Calu3 (cell line): ENCODE measurements at regions not wholly inside any gene's neighbourhood (a gene's known extent, or its start where the extent isn't known, plus 50 kb on each side); places are given as distances from the start of the nearest gene placed in this dataset.

Source experiments
- BruUV-seq: library from RNA; stranded (reverse); fragments of 400-500 nt; replicated peaks from 2 replicates; lab custom pipeline; 2021; lab: Mats Ljungman, UMichigan
- CTCF ChIA-PET: fragments of 300-600 bp; sonication (Branson Sonifier 250); formaldehyde crosslinking; loops from one replicate; lab custom pipeline; 2022; ENCODE audit warnings: antibody characterized with exemption; lab: Charles Lee
- DNase-seq: peaks from one replicate; pipeline ENCODE4 v3.0.0; 2022
- H3K27ac Mint-ChIP-seq: one replicate; pipeline ENCODE4 v1.8.0; 2022; ENCODE audit warnings: mixed read lengths; ENCODE audit not compliant: unreplicated experiment
- H3K27me3 Mint-ChIP-seq: one replicate; pipeline ENCODE4 v1.8.0; 2022; ENCODE audit warnings: mixed read lengths; ENCODE audit not compliant: unreplicated experiment
- H3K36me3 Mint-ChIP-seq: one replicate; pipeline ENCODE4 v1.8.0; 2022; ENCODE audit warnings: mild to moderate bottlenecking, moderate library complexity, mixed read lengths; ENCODE audit not compliant: insufficient read depth, unreplicated experiment
- H3K4me1 Mint-ChIP-seq: one replicate; pipeline ENCODE4 v1.8.0; 2022; ENCODE audit warnings: mild to moderate bottlenecking, low read depth, mixed read lengths; ENCODE audit not compliant: unreplicated experiment
- H3K4me3 Mint-ChIP-seq: one replicate; pipeline ENCODE4 v1.8.0; 2022; ENCODE audit warnings: mild to moderate bottlenecking, low read depth, moderate library complexity, mixed read lengths; ENCODE audit not compliant: unreplicated experiment
- H3K9me3 Mint-ChIP-seq: one replicate; pipeline ENCODE4 v1.8.0; 2022; ENCODE audit warnings: low read depth, mixed read lengths; ENCODE audit not compliant: unreplicated experiment
- intact Hi-C: fragments of 100-400 bp; cut with micrococcal nuclease; formaldehyde crosslinking; loops from one replicate; pipeline ENCODE4 v1.10.0; 2022; ENCODE audit not compliant: unreplicated experiment
- TF ChIP-seq, protein P1 (sequence below): fragments of 200-600 bp; IDR thresholded peaks from one replicate; pipeline ENCODE4 v1.8.0; 2022; ENCODE audit warnings: antibody characterized with exemption; ENCODE audit not compliant: unreplicated experiment

DNA sequence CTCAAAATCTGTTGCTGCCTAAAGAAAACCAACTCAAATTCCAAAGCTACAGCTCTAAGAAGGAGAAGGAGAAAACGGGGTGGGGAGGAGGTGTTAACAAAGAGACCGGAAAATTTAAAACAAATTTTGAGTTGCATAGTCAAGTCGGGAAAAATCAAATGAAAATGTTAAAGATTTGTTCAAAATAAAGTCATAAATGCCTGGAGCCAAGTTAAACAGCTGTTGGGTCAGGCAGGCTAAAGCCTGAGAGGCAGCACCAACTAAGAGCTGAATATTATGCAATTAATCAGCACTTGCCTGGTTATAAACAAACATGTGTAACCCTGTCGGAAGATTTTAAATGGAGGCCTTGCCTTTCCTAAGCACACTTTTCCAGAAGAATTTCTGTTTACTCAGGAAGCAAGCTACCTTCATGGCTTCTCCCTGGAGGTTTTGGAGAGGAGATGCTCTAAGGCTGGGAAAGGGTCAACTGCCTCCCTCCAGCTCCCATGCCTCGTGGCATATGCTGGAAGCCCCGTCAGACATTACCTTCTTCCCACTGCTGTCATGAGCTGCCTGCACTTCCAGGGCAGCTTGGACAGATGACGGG, 270.5 kb downstream of the DMRT2 start:
- no TSS peak for BruUV-seq
- peaks cover 7% of the 10 kb centered on the region for H3K9me3 Mint-ChIP-seq
- H3K4me3 Mint-ChIP-seq: no peak overlapping the region
- intact Hi-C loops: no loop called here
- no peak overlapping the region for H3K27ac Mint-ChIP-seq
- CTCF ChIA-PET: no interaction called here
- H3K4me1 Mint-ChIP-seq: no peaks in the 10 kb centered on the region
- no peaks in the 10 kb centered on the region for H3K36me3 Mint-ChIP-seq
- TF ChIP-seq, protein P1, sequence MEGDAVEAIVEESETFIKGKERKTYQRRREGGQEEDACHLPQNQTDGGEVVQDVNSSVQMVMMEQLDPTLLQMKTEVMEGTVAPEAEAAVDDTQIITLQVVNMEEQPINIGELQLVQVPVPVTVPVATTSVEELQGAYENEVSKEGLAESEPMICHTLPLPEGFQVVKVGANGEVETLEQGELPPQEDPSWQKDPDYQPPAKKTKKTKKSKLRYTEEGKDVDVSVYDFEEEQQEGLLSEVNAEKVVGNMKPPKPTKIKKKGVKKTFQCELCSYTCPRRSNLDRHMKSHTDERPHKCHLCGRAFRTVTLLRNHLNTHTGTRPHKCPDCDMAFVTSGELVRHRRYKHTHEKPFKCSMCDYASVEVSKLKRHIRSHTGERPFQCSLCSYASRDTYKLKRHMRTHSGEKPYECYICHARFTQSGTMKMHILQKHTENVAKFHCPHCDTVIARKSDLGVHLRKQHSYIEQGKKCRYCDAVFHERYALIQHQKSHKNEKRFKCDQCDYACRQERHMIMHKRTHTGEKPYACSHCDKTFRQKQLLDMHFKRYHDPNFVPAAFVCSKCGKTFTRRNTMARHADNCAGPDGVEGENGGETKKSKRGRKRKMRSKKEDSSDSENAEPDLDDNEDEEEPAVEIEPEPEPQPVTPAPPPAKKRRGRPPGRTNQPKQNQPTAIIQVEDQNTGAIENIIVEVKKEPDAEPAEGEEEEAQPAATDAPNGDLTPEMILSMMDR: no peak
- peaks cover 9% of the 10 kb centered on the region for H3K27me3 Mint-ChIP-seq
- DNase-seq: no peak

DNA sequence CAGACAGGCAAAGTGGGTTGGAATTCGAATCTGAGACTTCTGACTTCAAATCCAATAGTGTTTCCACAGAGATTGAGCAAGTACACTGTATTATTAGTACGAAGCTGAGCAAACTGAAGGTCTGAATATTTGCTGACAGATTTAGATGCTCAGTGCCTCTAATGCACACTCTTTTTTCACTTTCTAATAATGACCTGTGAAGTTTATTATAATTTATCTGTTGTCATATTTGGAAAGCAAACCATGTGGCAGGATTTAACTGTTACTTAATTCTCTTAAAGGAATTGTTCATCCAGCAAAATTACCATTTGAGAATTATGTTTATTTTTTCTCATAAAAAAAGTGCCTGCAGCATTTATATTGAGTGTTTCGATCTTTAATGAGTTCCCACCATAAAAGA, 277.3 kb downstream of the DMRT2 start:
- Mint-ChIP-seq H3K4me1 (no peaks in the 10 kb centered on the region), H3K27me3 (no peaks in the 10 kb centered on the region), H3K36me3 (no peaks in the 10 kb centered on the region), H3K27ac (no peak overlapping the region), H3K4me3 (no peak overlapping the region), H3K9me3 (no peaks in the 10 kb centered on the region)
- no TSS peak for BruUV-seq
- DNase-seq: no peak
- CTCF ChIA-PET: no interaction called here
- intact Hi-C loops: no loop called here
- TF ChIP-seq, protein P1: no peak

DNA sequence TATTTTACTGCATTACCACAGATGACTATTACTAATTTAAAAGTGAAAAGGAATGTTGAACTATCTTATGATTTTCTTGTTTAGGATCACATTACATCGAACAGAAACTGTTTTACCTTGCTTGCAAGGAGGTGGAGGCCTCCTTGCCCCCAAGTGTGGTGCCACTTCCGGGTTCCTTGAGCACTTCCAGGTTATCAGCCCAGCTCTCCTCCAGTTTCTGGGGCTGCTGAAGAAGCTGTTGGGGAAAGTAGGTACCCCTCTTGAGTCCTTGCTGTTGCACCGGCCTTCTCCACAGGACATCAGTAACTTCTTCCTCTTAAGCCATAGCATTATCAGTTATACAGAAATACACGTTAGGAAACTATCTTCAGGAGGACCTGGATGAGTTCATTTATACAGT, 278.2 kb downstream of the DMRT2 start:
- no peak overlapping the region for H3K27ac Mint-ChIP-seq
- no peak overlapping the region for H3K4me3 Mint-ChIP-seq
- no peaks in the 10 kb centered on the region for H3K4me1 Mint-ChIP-seq
- no TSS peak for BruUV-seq
- TF ChIP-seq, protein P1: no peak
- no peaks in the 10 kb centered on the region for H3K27me3 Mint-ChIP-seq
- no peak for DNase-seq
- H3K9me3 Mint-ChIP-seq: no peaks in the 10 kb centered on the region
- CTCF ChIA-PET: no interaction called here
- no peaks in the 10 kb centered on the region for H3K36me3 Mint-ChIP-seq
- intact Hi-C loops: no loop called here

DNA sequence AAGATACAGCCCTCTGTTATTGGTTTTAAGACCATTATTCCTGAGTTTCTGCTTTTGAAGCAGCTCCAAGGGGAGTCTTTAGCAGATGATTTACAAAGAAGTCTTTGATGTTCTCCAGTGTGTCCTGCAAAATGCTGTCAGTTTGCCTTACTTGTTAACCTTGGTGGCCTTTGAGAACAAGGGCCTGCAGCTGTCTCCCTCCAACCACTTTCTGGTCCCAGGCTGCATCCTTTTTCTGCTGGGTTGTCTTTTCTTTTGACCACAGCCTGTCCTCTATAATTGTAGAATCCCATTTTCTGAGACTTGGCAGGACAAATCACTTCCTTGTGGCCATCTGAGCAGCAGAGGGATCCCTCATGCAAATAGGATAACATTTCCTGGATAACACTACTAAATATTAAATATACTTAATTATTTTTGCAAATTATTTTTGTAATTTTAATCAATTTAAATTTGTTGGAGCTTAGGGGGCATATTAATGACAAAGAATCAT, 281.4 kb downstream of the DMRT2 start:
- no peak overlapping the region for H3K27ac Mint-ChIP-seq
- H3K27me3 Mint-ChIP-seq: no peaks in the 10 kb centered on the region
- intact Hi-C loops: no loop called here
- CTCF ChIA-PET: no interaction called here
- no TSS peak for BruUV-seq
- TF ChIP-seq, protein P1: no peak
- no peak for DNase-seq
- no peak overlapping the region for H3K4me3 Mint-ChIP-seq
- no peaks in the 10 kb centered on the region for H3K36me3 Mint-ChIP-seq
- H3K9me3 Mint-ChIP-seq: peaks cover 3% of the 10 kb centered on the region
- H3K4me1 Mint-ChIP-seq: no peaks in the 10 kb centered on the region
